H1 (cell line): ENCODE measurements at regions not wholly inside any gene's neighbourhood (a gene's known extent, or its start where the extent isn't known, plus 50 kb on each side); places are given as distances from the start of the nearest gene placed in this dataset.
A peak's percentile ranks its signal among the peaks of the same experiment; 100 is the strongest.

Experiments used
- CTCF ChIA-PET: fragments of 300-600 bp; sonication (Branson Sonifier 250); formaldehyde crosslinking; loops from one replicate; lab custom pipeline; 2021; ENCODE audit not compliant: partially characterized antibody; lab: Charles Lee
- POLR2A ChIA-PET: fragments of 300-600 bp; sonication (Branson Sonifier 250); formaldehyde crosslinking; loops from one replicate; lab custom pipeline; 2021; ENCODE audit warnings: inconsistent platforms; ENCODE audit not compliant: partially characterized antibody; lab: Charles Lee
- DNase-seq, 2 experiments: peaks; one replicate each; pipeline versions ENCODE4 v3.0.0 to v3.0.0-alpha.2; 2010 to 2022; ENCODE audit warnings: low spot score in 2 of 2, low read depth in 1 of 2, mixed read lengths in 1 of 2
- FAIRE-seq: peaks from 2 replicates; lab custom pipeline; 2011; peaks lifted over from hg19 to GRCh38; lab: Jason Lieb, UNC
- H2AFZ ChIP-seq: 2 replicates; pipeline ENCODE4 v1.8.1; 2012; ENCODE audit warnings: low read length, inconsistent platforms
- H2AK5ac ChIP-seq: 2 replicates; pipeline ENCODE4 v1.6.1; 2013; ENCODE audit warnings: low read depth, low read length
- H2BK120ac ChIP-seq: replicated peaks from 2 replicates; pipeline ENCODE3; 2013; ENCODE audit warnings: low read depth, low read length, inconsistent platforms
- H2BK12ac ChIP-seq: 2 replicates; pipeline ENCODE4 v1.6.1; 2013; ENCODE audit warnings: low read depth, low read length
- H2BK15ac ChIP-seq: 2 replicates; pipeline ENCODE4 v1.6.1; 2013; ENCODE audit warnings: low read length
- H2BK20ac ChIP-seq: 2 replicates; pipeline ENCODE4 v1.6.1; 2013; ENCODE audit warnings: low read length
- H2BK5ac ChIP-seq: 2 replicates; pipeline ENCODE4 v1.6.1; 2013; ENCODE audit warnings: low read depth, low read length
- H3K14ac ChIP-seq: 2 replicates; pipeline ENCODE4 v1.6.1; 2013; ENCODE audit warnings: inconsistent platforms; ENCODE audit not compliant: insufficient read length
- H3K18ac ChIP-seq: 2 replicates; pipeline ENCODE4 v1.6.1; 2013; ENCODE audit warnings: low read length; ENCODE audit errors: extremely low read depth
- H3K23ac ChIP-seq: 2 replicates; pipeline ENCODE4 v1.6.1; 2013; ENCODE audit warnings: inconsistent platforms; ENCODE audit not compliant: insufficient read length
- H3K23me2 ChIP-seq: 2 replicates; pipeline ENCODE4 v1.6.1; 2013; ENCODE audit warnings: low read depth, low read length
- H3K27ac ChIP-seq: 2 replicates; pipeline ENCODE4 v1.6.1; 2011; ENCODE audit warnings: low read depth, low read length, inconsistent platforms
- H3K27me3 ChIP-seq, 4 experiments: replicated peaks in 1 of 4; 1 replicate in 1 of 4; 2 replicates in 3 of 4; pipeline versions ENCODE4 v1.6.1 to v1.8.1; 2011 to 2013; ENCODE audit warnings: low read length in 3 of 4, mild to moderate bottlenecking in 3 of 4, inconsistent platforms in 2 of 4, mixed read lengths in 2 of 4, moderate library complexity in 1 of 4; ENCODE audit not compliant: control insufficient read depth in 3 of 4, insufficient read depth in 3 of 4; ENCODE audit errors: extremely low read depth in 1 of 4
- H3K36me3 ChIP-seq, 4 experiments: 2 replicates each; pipeline versions ENCODE4 v1.6.1 to v1.8.1; 2011 to 2013; ENCODE audit warnings: mild to moderate bottlenecking in 4 of 4, low read length in 3 of 4, moderate library complexity in 2 of 4, control low read depth in 1 of 4, inconsistent platforms in 1 of 4; ENCODE audit not compliant: insufficient read depth in 4 of 4, control insufficient read depth in 2 of 4
- H3K4ac ChIP-seq: replicated peaks from 2 replicates; pipeline ENCODE3; 2013; ENCODE audit warnings: low read length, low read depth, mixed read lengths, inconsistent platforms; ENCODE audit not compliant: insufficient read length
- H3K4me1 ChIP-seq, 4 experiments: replicated peaks in 1 of 4; 1 replicate in 1 of 4; 2 replicates in 3 of 4; pipeline versions ENCODE4 v1.6.1 to v1.8.1; 2011 to 2013; ENCODE audit warnings: low read length in 3 of 4, inconsistent platforms in 2 of 4, mixed read lengths in 1 of 4; ENCODE audit not compliant: insufficient read depth in 4 of 4, control insufficient read depth in 3 of 4
- H3K4me2 ChIP-seq, 2 experiments: 2 replicates each; pipeline versions ENCODE4 v1.6.1 to v1.8.1; 2011 to 2013; ENCODE audit warnings: low read depth in 2 of 2, low read length in 2 of 2, control low read depth in 1 of 2, inconsistent platforms in 1 of 2, mild to moderate bottlenecking in 1 of 2; ENCODE audit not compliant: insufficient read depth in 1 of 2
- H3K4me3 ChIP-seq, 4 experiments: fragments of 200-600, 300-600 bp in 1 of 4; sonication (generic), shearing (Covaris generic), sonication (Bioruptor Twin) in 1 of 4; 2 replicates each; pipeline versions ENCODE4 v1.5.1 to v1.8.1; 2011 to 2016; ENCODE audit warnings: low read length in 4 of 4, low read depth in 3 of 4, control low read depth in 2 of 4, inconsistent platforms in 2 of 4, mild to moderate bottlenecking in 2 of 4, mixed read lengths in 1 of 4, moderate library complexity in 1 of 4; ENCODE audit not compliant: insufficient read depth in 2 of 4; ENCODE audit errors: extremely low read depth in 1 of 4
- H3K56ac ChIP-seq: replicated peaks from 2 replicates; pipeline ENCODE3; 2013; ENCODE audit warnings: low read depth, mild to moderate bottlenecking, mixed read lengths, low read length, inconsistent platforms; ENCODE audit not compliant: insufficient read length
- H3K79me1 ChIP-seq: 2 replicates; pipeline ENCODE4 v1.6.1; 2013; ENCODE audit warnings: low read depth, low read length, control low read depth
- H3K79me2 ChIP-seq, 2 experiments: 2 replicates each; pipeline versions ENCODE4 v1.6.1 to v1.8.1; 2012 to 2013; ENCODE audit warnings: low read length in 2 of 2, mild to moderate bottlenecking in 2 of 2, inconsistent platforms in 1 of 2; ENCODE audit not compliant: insufficient read depth in 2 of 2, control insufficient read depth in 1 of 2
- H3K9ac ChIP-seq, 4 experiments: replicated peaks in 1 of 4; 1 replicate in 1 of 4; 2 replicates in 3 of 4; pipeline versions ENCODE4 v1.6.1 to v1.8.1; 2011 to 2013; ENCODE audit warnings: low read depth in 3 of 4, low read length in 3 of 4, control low read depth in 2 of 4, mild to moderate bottlenecking in 2 of 4, moderate library complexity in 2 of 4, inconsistent platforms in 1 of 4; ENCODE audit errors: extremely low read depth in 1 of 4
- H3K9me3 ChIP-seq, 2 experiments: 2 replicates each; pipeline versions ENCODE4 v1.6.1 to v1.8.1; 2012 to 2013; ENCODE audit warnings: mild to moderate bottlenecking in 2 of 2, moderate library complexity in 2 of 2, control low read depth in 1 of 2, inconsistent platforms in 1 of 2, low read depth in 1 of 2, low read length in 1 of 2, mixed read lengths in 1 of 2; ENCODE audit not compliant: insufficient read depth in 2 of 2
- H4K20me1 ChIP-seq, 2 experiments: replicated peaks in 1 of 2; 2 replicates each; pipeline versions ENCODE3 to v1.8.1; 2011 to 2013; ENCODE audit warnings: inconsistent platforms in 2 of 2, low read length in 2 of 2, mild to moderate bottlenecking in 1 of 2; ENCODE audit not compliant: insufficient read depth in 2 of 2, control insufficient read depth in 1 of 2
- H4K5ac ChIP-seq: 2 replicates; pipeline ENCODE4 v1.6.1; 2013; ENCODE audit warnings: low read length, low read depth, mixed read lengths, inconsistent platforms; ENCODE audit not compliant: insufficient read length
- H4K8ac ChIP-seq: 2 replicates; pipeline ENCODE4 v1.8.0; 2013; ENCODE audit warnings: mild to moderate bottlenecking, moderate library complexity, low read length, inconsistent platforms; ENCODE audit not compliant: insufficient read depth; ENCODE audit errors: extremely low read depth
- H4K91ac ChIP-seq: replicated peaks from 2 replicates; pipeline ENCODE3; 2013; ENCODE audit warnings: low read length, mixed read lengths, inconsistent platforms; ENCODE audit not compliant: insufficient read length
- KDM1A ChIP-seq: fragments of 200-600, 300-600 bp; sonication (generic); IDR thresholded peaks from 2 replicates; pipeline ENCODE4 v1.7.1; 2016; ENCODE audit warnings: mild to moderate bottlenecking, low read length, borderline replicate concordance
- RBBP5 ChIP-seq: IDR thresholded peaks from 2 replicates; pipeline ENCODE4 v1.7.1; 2012; ENCODE audit warnings: low read depth, mild to moderate bottlenecking, inconsistent platforms, low read length, moderate library complexity, borderline replicate concordance
- SP1 ChIP-seq: IDR thresholded peaks from 2 replicates; pipeline ENCODE4 v1.6.1; 2011; ENCODE audit warnings: low read depth, low read length
- WGBS, 2 experiments: shearing (Covaris generic) in 1 of 2; methylation state at CpG; one replicate each; pipeline versions ENCODE4 v1.1.6 to v1.1.7; 2013 to 2015; ENCODE audit warnings: low lambda C conversion rate in 2 of 2, mixed read lengths in 2 of 2, inconsistent platforms in 1 of 2, low coverage in 1 of 2, missing lambda C conversion rate in 1 of 2; ENCODE audit not compliant: insufficient replicate concordance in 2 of 2, insufficient coverage in 1 of 2, insufficient read length in 1 of 2; ENCODE audit errors: extremely low coverage in 1 of 2, missing lambda C conversion rate in 1 of 2; 5-methylcytosine and 5-hydroxymethylcytosine counted together
- TF ChIP-seq, protein P1 (sequence below): IDR thresholded peaks from 2 replicates; pipeline ENCODE4 v1.6.1; 2011; ENCODE audit warnings: low read depth, mild to moderate bottlenecking, low read length; ENCODE audit not compliant: insufficient read depth

DNA sequence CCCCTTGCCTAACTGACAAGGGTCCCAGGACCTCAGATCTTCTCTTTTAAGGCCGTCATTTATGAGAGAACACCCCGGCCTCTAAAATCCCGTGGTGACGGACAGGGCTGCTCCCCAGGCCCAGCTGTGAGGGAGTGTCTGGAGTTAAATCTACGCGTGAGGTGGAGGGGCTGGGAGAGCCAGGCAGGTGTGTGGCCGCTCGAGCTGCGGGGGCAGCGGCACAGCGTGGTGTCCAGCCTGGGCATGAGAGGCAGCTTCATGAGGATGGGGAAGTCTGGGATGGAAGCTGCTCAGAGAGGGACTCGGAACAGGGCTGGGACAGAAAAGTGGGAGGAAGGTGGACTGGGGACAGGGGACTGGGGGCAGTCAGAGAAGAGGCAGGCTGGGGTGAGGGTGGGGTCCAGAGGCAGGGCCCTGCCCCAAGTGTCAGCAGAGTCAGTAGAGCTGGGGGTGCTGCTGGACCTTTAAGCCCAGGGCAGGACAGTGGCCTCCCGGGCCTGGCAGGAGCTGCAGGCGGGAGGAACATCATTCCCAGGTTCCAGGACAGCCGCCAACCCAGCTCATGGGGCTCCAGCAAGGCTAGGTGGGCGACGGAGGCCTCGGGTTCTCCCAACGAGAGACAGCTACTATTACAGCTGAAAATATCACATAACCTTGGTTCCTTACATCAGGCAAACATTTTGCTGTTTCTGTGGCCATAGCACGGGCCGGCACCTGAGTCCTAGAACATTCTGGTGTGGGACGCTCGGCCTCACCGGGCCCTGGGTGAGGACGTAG is 55.2 kb downstream of the JAKMIP3 start:
- Histone ChIP-seq H3K36me3 (no peaks in the 10 kb centered on the region), H2AK5ac (no peak overlapping the region), H3K18ac (no peak overlapping the region), H3K27me3 (no peaks in the 10 kb centered on the region), H2BK12ac (no peak overlapping the region), H3K79me2 (no peaks in the 10 kb centered on the region), H3K56ac (no peak overlapping the region), H2AFZ (no peak overlapping the region), H3K9me3 (no peaks in the 10 kb centered on the region), H4K5ac (no peak overlapping the region), H3K4ac (no peak overlapping the region), H3K79me1 (no peaks in the 10 kb centered on the region), H2BK120ac (no peak overlapping the region), H4K20me1 (peaks cover 0 to 2% of the 10 kb centered on the region in 2 experiments), H4K91ac (no peak overlapping the region), H3K9ac (no peak overlapping the region), H2BK20ac (no peak overlapping the region), H3K4me2 (no peak overlapping the region), H3K4me3 (no peak overlapping the region), H4K8ac (peak overlapping the region; percentile 51), H2BK15ac (no peak overlapping the region), H3K4me1 (peaks cover 0 to 3% (median 1%) of the 10 kb centered on the region in 4 experiments; a peak in 2 of 7 replicates), H3K23ac (no peak overlapping the region), H2BK5ac (no peak overlapping the region), H3K14ac (no peak overlapping the region), H3K27ac (no peak overlapping the region), H3K23me2 (no peaks in the 10 kb centered on the region)
- no peak for DNase-seq
- CTCF ChIA-PET = interaction anchor here (1.0 to 1.6 kb wide), 4 partner anchors 10 to 22 kb away, joined by 4 to 6 read pairs (median 5); no protein-coding TSS in a partner anchor
- 91% methylated on average over 25 of the region's 25 CpGs; no CpG with 5 or more reads in 1 of the 2 experiments for WGBS, 2 experiments
- FAIRE-seq = no peak
- no peak for TF ChIP-seq RBBP5
- no peak for TF ChIP-seq SP1
- no peak for TF ChIP-seq KDM1A
- TF ChIP-seq, protein P1, sequence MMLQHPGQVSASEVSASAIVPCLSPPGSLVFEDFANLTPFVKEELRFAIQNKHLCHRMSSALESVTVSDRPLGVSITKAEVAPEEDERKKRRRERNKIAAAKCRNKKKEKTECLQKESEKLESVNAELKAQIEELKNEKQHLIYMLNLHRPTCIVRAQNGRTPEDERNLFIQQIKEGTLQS = no peak
- POLR2A ChIA-PET = no interaction called here
